Lung (tissue), 11 donors: ENCODE measurements at regions not wholly inside any gene's neighbourhood (a gene's known extent, or its start where the extent isn't known, plus 50 kb on each side); places are given as distances from the start of the nearest gene placed in this dataset.
A peak's percentile ranks its signal among the peaks of the same experiment; 100 is the strongest.

Source experiments
- ATAC-seq: fragments of 200-7000 bp; cut with Tn5 transposase; one replicate; pipeline ENCODE4 v1.9.1; 2020; ENCODE audit warnings: moderate number of reproducible peaks; ENCODE audit not compliant: insufficient read depth, low FRiP score
- DNase-seq, 3 donors: peaks; one replicate each; pipeline ENCODE4 v3.0.0-alpha.2; 2013 to 2017
- H3K27ac ChIP-seq, 2 donors: one replicate each; pipeline ENCODE4 v1.5.1; 2013; ENCODE audit warnings: mild to moderate bottlenecking in 2 of 2, moderate library complexity in 2 of 2, control low read depth in 1 of 2, inconsistent platforms in 1 of 2, low read depth in 1 of 2, low read length in 1 of 2
- H3K27me3 ChIP-seq, 3 donors: one replicate each; pipeline ENCODE4 v1.5.1; 2013; ENCODE audit warnings: low read length in 2 of 3; ENCODE audit not compliant: control insufficient read depth in 3 of 3, insufficient read depth in 3 of 3
- H3K36me3 ChIP-seq, 4 donors: one replicate each; pipeline ENCODE4 v1.5.1; 2013; ENCODE audit warnings: low read length in 4 of 4, mild to moderate bottlenecking in 1 of 4, moderate library complexity in 1 of 4; ENCODE audit not compliant: control insufficient read depth in 4 of 4, insufficient read depth in 4 of 4
- H3K4me1 ChIP-seq, 5 donors: one replicate each; pipeline ENCODE4 v1.5.1; 2013; ENCODE audit warnings: low read length in 5 of 5, mild to moderate bottlenecking in 2 of 5, moderate library complexity in 1 of 5; ENCODE audit not compliant: control insufficient read depth in 5 of 5, insufficient read depth in 5 of 5
- H3K4me3 ChIP-seq: one replicate; pipeline ENCODE4 v1.5.1; 2013; ENCODE audit warnings: mild to moderate bottlenecking, control low read depth, moderate library complexity
- H3K9ac ChIP-seq, 2 donors: one replicate each; pipeline ENCODE4 v1.5.1; 2013; ENCODE audit warnings: low read length in 2 of 2, control low read depth in 1 of 2; ENCODE audit not compliant: insufficient read depth in 1 of 2
- H3K9me3 ChIP-seq, 4 donors: one replicate each; pipeline ENCODE4 v1.5.1; 2013; ENCODE audit warnings: low read length in 3 of 4, mild to moderate bottlenecking in 1 of 4, moderate library complexity in 1 of 4; ENCODE audit not compliant: control insufficient read depth in 4 of 4, insufficient read depth in 3 of 4
- CTCF ChIP-seq: IDR thresholded peaks from 2 replicates; pipeline ENCODE4 v1.5.1; 2012; ENCODE audit warnings: mild to moderate bottlenecking; ENCODE audit errors: control extremely low read depth, extremely low read depth
- WGBS, 2 donors: extraction: QIAGEN DNeasy Blood & Tissue Kit; methylation state at CpG; one replicate each; pipeline ENCODE4 v1.1.7; 2013; 5-methylcytosine and 5-hydroxymethylcytosine counted together
- donor health status: control.
- donor health status: control.
- donor health status: Bipolar disorder and iron deficiency.
- donor health status: healthy.
- donor health status: DM: yes; HTN: yes; CAD: no.

DNA sequence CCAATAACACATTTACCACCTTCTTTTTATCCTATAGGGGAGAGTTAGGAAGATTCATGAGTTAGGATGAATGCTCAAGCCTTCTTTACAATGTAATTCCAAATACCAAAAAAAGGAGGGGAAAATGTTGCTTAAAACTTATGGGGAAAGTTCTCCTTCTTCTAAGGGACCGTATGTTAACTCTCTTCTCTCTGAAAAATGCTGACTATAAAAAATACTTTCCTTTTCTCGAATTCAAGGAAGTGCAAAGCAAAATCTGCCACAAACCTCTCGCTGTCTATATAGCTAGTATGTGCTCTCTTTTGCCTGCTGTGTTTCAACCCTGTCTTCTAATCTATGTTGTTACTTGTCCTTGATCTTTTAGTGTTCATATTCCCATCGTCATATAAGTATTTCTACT lies 768.6 kb upstream of the C9orf72 start:
- no peak overlapping the region for H3K27ac ChIP-seq
- no peaks in the 10 kb centered on the region for H3K36me3 ChIP-seq
- ATAC-seq (no peak), DNase-seq (no peak)
- H3K4me3 ChIP-seq = no peak overlapping the region
- H3K27me3 ChIP-seq = no peaks in the 10 kb centered on the region
- H3K9ac ChIP-seq = no peak overlapping the region
- TF ChIP-seq CTCF = no peak
- 82% methylated on average over 4 of the region's 4 CpGs for WGBS, 2 donors
- H3K9me3 ChIP-seq = peaks cover 0 to 3% (median 0%) of the 10 kb centered on the region in 4 donors
- no peaks in the 10 kb centered on the region for H3K4me1 ChIP-seq

DNA sequence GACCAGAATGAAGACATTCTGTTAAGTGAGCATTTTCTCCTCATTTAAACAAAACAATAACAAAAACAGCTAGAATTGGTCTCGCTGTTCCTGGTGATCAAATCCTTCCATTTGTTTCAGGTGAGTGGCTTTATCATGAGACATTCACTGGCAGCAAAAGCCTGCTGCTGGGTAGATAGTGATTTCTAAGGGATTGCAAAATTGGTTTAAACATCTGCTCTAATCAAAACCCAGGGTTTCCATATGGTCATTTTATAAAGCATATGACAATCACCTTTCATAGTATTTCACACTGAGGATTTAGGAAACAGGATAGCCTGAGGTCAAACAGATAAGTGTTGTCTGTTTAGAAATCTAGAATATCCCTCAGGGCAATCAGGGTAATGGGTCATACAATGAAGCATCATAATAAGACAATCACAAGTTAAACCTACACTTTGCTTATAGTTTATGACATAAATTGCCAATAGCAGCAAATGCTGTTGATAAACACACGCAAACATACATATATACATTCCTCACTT lies 769.6 kb upstream of the C9orf72 start:
- H3K9ac ChIP-seq = no peak overlapping the region
- no peaks in the 10 kb centered on the region for H3K4me1 ChIP-seq
- DNase-seq = no peak

GRCh38 chr9:28363151-28363562 lies 789.9 kb upstream of the C9orf72 start:
- Histone ChIP-seq H3K27ac (no peak overlapping the region), H3K4me3 (no peak overlapping the region), H3K4me1 (no peaks in the 10 kb centered on the region), H3K9ac (no peak overlapping the region), H3K9me3 (no peaks in the 10 kb centered on the region), H3K27me3 (no peaks in the 10 kb centered on the region), H3K36me3 (no peaks in the 10 kb centered on the region)
- no peak for TF ChIP-seq CTCF
- ATAC-seq = no peak
- 40 to 47% methylated on average over 2 of the region's 2 CpGs for WGBS, 2 donors
- DNase-seq = peak in 1 of 3 donors; percentile 23

More for the DNA sequence above, 769.6 kb upstream of the C9orf72 start:
- Histone ChIP-seq H3K27ac (no peak overlapping the region), H3K4me3 (no peak overlapping the region), H3K9me3 (peaks cover 0 to 3% (median 0%) of the 10 kb centered on the region in 4 donors), H3K36me3 (no peaks in the 10 kb centered on the region), H3K27me3 (no peaks in the 10 kb centered on the region)
- TF ChIP-seq CTCF = no peak
- no peak for ATAC-seq
- WGBS, 2 donors = 88 to 93% methylated on average over 2 of the region's 2 CpGs
